Tongue (tissue), 1 donor: ENCODE measurements at regions not wholly inside any gene's neighbourhood (a gene's known extent, or its start where the extent isn't known, plus 50 kb on each side); places are given as distances from the start of the nearest gene placed in this dataset.
A peak's percentile ranks its signal among the peaks of the same experiment; 100 is the strongest.

ENCODE experiments used
- DNase-seq: peaks from one replicate; pipeline ENCODE4 v3.0.0-alpha.2; 2015

GRCh38 chr20:40368876-40369275 is 320.2 kb downstream of the MAFB start:
- no peak for DNase-seq

GRCh38 chr20:40361916-40362315 is 327.1 kb downstream of the MAFB start:
- DNase-seq = no peak

GRCh38 chr20:40359131-40359912 is 329.7 kb downstream of the MAFB start:
- no peak for DNase-seq

- no peak for DNase-seq
Observed at GRCh38 chr20:40354880-40355279, 334.2 kb downstream of the MAFB start.

- DNase-seq = no peak
Observed at GRCh38 chr20:40343390-40343789, 345.6 kb downstream of the MAFB start.

- DNase-seq = no peak
Observed at GRCh38 chr20:40341561-40341960, 347.5 kb downstream of the MAFB start.

GRCh38 chr20:40339661-40340449 is 349.2 kb downstream of the MAFB start:
- peak; percentile 21 for DNase-seq

- DNase-seq = peak; percentile 54
Observed at GRCh38 chr20:40336533-40336932, 352.5 kb downstream of the MAFB start.

- no peak for DNase-seq
Observed at GRCh38 chr20:40335901-40336351, 353.1 kb downstream of the MAFB start.

GRCh38 chr20:40335437-40335836 is 353.6 kb downstream of the MAFB start:
- DNase-seq = no peak

- no peak for DNase-seq
Observed at GRCh38 chr20:40333591-40333990, 355.4 kb downstream of the MAFB start.

GRCh38 chr20:40331807-40332560 is 357.1 kb downstream of the MAFB start:
- no peak for DNase-seq

- DNase-seq = no peak
Observed at GRCh38 chr20:40331249-40331648, 357.8 kb downstream of the MAFB start.

GRCh38 chr20:40329321-40329720 is 359.7 kb downstream of the MAFB start:
- DNase-seq = no peak

- DNase-seq = no peak
Observed at GRCh38 chr20:40326784-40327183, 362.3 kb downstream of the MAFB start.

GRCh38 chr20:40325006-40325568 is 363.9 kb downstream of the MAFB start:
- no peak for DNase-seq

- peak; percentile 61 for DNase-seq
Observed at GRCh38 chr20:40323361-40323794, 365.7 kb downstream of the MAFB start.

GRCh38 chr20:40322941-40323340 is 366.1 kb downstream of the MAFB start:
- DNase-seq = no peak

- DNase-seq = no peak
Observed at GRCh38 chr20:40320517-40321011, 368.5 kb downstream of the MAFB start.

GRCh38 chr20:40319741-40320516 is 369.1 kb downstream of the MAFB start:
- peak; percentile 22 for DNase-seq

GRCh38 chr20:40319056-40319455 is 370.0 kb downstream of the MAFB start:
- DNase-seq = no peak
